HG02973 (cell line): ENCODE measurements at regions not wholly inside any gene's neighbourhood (a gene's known extent, or its start where the extent isn't known, plus 50 kb on each side); places are given as distances from the start of the nearest gene placed in this dataset.
A peak's percentile ranks its signal among the peaks of the same experiment; 100 is the strongest.

ENCODE experiments used
- ATAC-seq: cut with Tn5 transposase; IDR thresholded peaks from one replicate; pipeline ENCODE4 v1.9.1; 2021; ENCODE audit warnings: moderate library complexity; ENCODE audit not compliant: unreplicated experiment

GRCh38 chrX:150163221-150163930, 199.7 kb upstream of the MAMLD1 start:
- no peak for ATAC-seq

- no peak for ATAC-seq
Measured at GRCh38 chrX:150163956-150164726, 199.0 kb upstream of the MAMLD1 start.

- ATAC-seq: no peak
Measured at GRCh38 chrX:150164971-150165600, 198.0 kb upstream of the MAMLD1 start.

- ATAC-seq: no peak
Measured at GRCh38 chrX:150165776-150166610, 197.1 kb upstream of the MAMLD1 start.

GRCh38 chrX:150167482-150168324, 195.4 kb upstream of the MAMLD1 start:
- ATAC-seq: no peak

GRCh38 chrX:150182161-150182560, 181.0 kb upstream of the MAMLD1 start:
- ATAC-seq: no peak

GRCh38 chrX:150184491-150184890, 178.6 kb upstream of the MAMLD1 start:
- no peak for ATAC-seq

- ATAC-seq: no peak
Measured at GRCh38 chrX:150185766-150186165, 177.4 kb upstream of the MAMLD1 start.

GRCh38 chrX:150192816-150193215, 170.3 kb upstream of the MAMLD1 start:
- no peak for ATAC-seq

- no peak for ATAC-seq
Measured at GRCh38 chrX:150196285-150196684, 166.8 kb upstream of the MAMLD1 start.

- ATAC-seq: no peak
Measured at GRCh38 chrX:150197388-150197787, 165.7 kb upstream of the MAMLD1 start.

- ATAC-seq: no peak
Measured at GRCh38 chrX:150198776-150199175, 164.3 kb upstream of the MAMLD1 start.

GRCh38 chrX:150199181-150199580, 163.9 kb upstream of the MAMLD1 start:
- ATAC-seq: no peak

- no peak for ATAC-seq
Measured at GRCh38 chrX:150199803-150200202, 163.3 kb upstream of the MAMLD1 start.

GRCh38 chrX:150200361-150200760, 162.8 kb upstream of the MAMLD1 start:
- no peak for ATAC-seq

- peak; percentile 99 for ATAC-seq
Measured at GRCh38 chrX:150200820-150201287, 162.3 kb upstream of the MAMLD1 start.

- ATAC-seq: no peak
Measured at GRCh38 chrX:150201391-150201790, 161.7 kb upstream of the MAMLD1 start.

GRCh38 chrX:150201841-150202240, 161.3 kb upstream of the MAMLD1 start:
- ATAC-seq: no peak

- ATAC-seq: no peak
Measured at GRCh38 chrX:150202641-150203247, 160.4 kb upstream of the MAMLD1 start.

- no peak for ATAC-seq
Measured at GRCh38 chrX:150203248-150203645, 159.9 kb upstream of the MAMLD1 start.
